ENCODE measurements at regions not wholly inside any gene's neighbourhood (a gene's known extent, or its start where the extent isn't known, plus 50 kb on each side); places are given as distances from the start of the nearest gene placed in this dataset.

- DNase-seq, result no peak
Observed at GRCh38 chr2:71951718-71952404, 195.8 kb downstream of the CYP26B1 start.

GRCh38 chr2:71951083-71951468 is 196.6 kb downstream of the CYP26B1 start:
- no peak for DNase-seq

GRCh38 chr2:71950256-71951082 is 197.2 kb downstream of the CYP26B1 start:
- no peak for DNase-seq

GRCh38 chr2:71949537-71949798 is 198.2 kb downstream of the CYP26B1 start:
- DNase-seq, result no peak

- DNase-seq, result no peak
Observed at GRCh38 chr2:71948781-71949536, 198.7 kb downstream of the CYP26B1 start.

- DNase-seq, result no peak
Observed at GRCh38 chr2:71947809-71948208, 199.9 kb downstream of the CYP26B1 start.

GRCh38 chr2:71945603-71945959 is 202.1 kb downstream of the CYP26B1 start:
- DNase-seq, result no peak

GRCh38 chr2:71944806-71945602 is 202.7 kb downstream of the CYP26B1 start:
- DNase-seq, result no peak

GRCh38 chr2:71944183-71944550 is 203.5 kb downstream of the CYP26B1 start:
- DNase-seq, result no peak

GRCh38 chr2:71943238-71944182 is 204.2 kb downstream of the CYP26B1 start:
- no peak for DNase-seq

- DNase-seq, result no peak
Observed at GRCh38 chr2:71941726-71942525, 205.7 kb downstream of the CYP26B1 start.

- no peak for DNase-seq
Observed at GRCh38 chr2:71940695-71941094, 207.0 kb downstream of the CYP26B1 start.

- no peak for DNase-seq
Observed at GRCh38 chr2:71939588-71940535, 207.8 kb downstream of the CYP26B1 start.

GRCh38 chr2:71938659-71939587 is 208.7 kb downstream of the CYP26B1 start:
- no peak for DNase-seq

GRCh38 chr2:71938108-71938507 is 209.6 kb downstream of the CYP26B1 start:
- DNase-seq, result no peak

- DNase-seq, result no peak
Observed at GRCh38 chr2:71937396-71937795, 210.3 kb downstream of the CYP26B1 start.

- no peak for DNase-seq
Observed at GRCh38 chr2:71936076-71937030, 211.3 kb downstream of the CYP26B1 start.

Data from DMS79 treated with DMSO at 0.1 percent for 48 hours (cell line).